Activated B cell treated with CpG ODN at 0.5 μM for 24 hours (primary cell): ENCODE measurements at regions not wholly inside any gene's neighbourhood (a gene's known extent, or its start where the extent isn't known, plus 50 kb on each side); places are given as distances from the start of the nearest gene placed in this dataset.

Experiments used
- ATAC-seq: fragments of 200-7000 bp; cut with Tn5 transposase; one replicate; pipeline ENCODE4 v1.10.0; 2021; ENCODE audit warnings: low read depth, mild to moderate bottlenecking, moderate library complexity
- CTCF ChIA-PET: fragments of 350-600 bp; sonication (Branson Sonifier 250); formaldehyde crosslinking; loops from one replicate; lab custom pipeline; 2021; ENCODE audit warnings: antibody characterized with exemption; lab: Charles Lee
- POLR2A ChIA-PET: fragments of 350-600 bp; sonication (Branson Sonifier 250); formaldehyde crosslinking; loops from one replicate; lab custom pipeline; 2021; ENCODE audit warnings: antibody characterized with exemption; lab: Charles Lee
- DNase-seq: peaks from one replicate; pipeline ENCODE4 v3.0.0; 2022
- H3K27ac Mint-ChIP-seq: one replicate; pipeline ENCODE4 v1.8.0; 2020; ENCODE audit warnings: mixed read lengths
- H3K27me3 Mint-ChIP-seq: one replicate; pipeline ENCODE4 v1.8.0; 2021; ENCODE audit warnings: mixed read lengths
- H3K36me3 Mint-ChIP-seq: one replicate; pipeline ENCODE4 v1.8.0; 2021; ENCODE audit warnings: low read depth, mixed read lengths
- H3K4me1 Mint-ChIP-seq: one replicate; pipeline ENCODE4 v1.8.0; 2021; ENCODE audit warnings: mixed read lengths
- H3K4me3 Mint-ChIP-seq: one replicate; pipeline ENCODE4 v1.8.0; 2020; ENCODE audit warnings: mild to moderate bottlenecking, mixed read lengths
- H3K9me3 Mint-ChIP-seq: one replicate; pipeline ENCODE4 v1.8.0; 2020; ENCODE audit warnings: mixed read lengths
- CTCF ChIP-seq: fragments of 200-600 bp; IDR thresholded peaks from one replicate; pipeline ENCODE4 v1.8.0; 2022; ENCODE audit warnings: antibody characterized with exemption, mild to moderate bottlenecking
- intact Hi-C: fragments of 100-400 bp; cut with micrococcal nuclease; formaldehyde crosslinking; loops from one replicate; pipeline ENCODE4 v1.15.1; 2024

GRCh38 chr4:110682311-110682710 is 59.4 kb upstream of the PITX2 start:
- no peak for TF ChIP-seq CTCF
- ChIA-PET CTCF (no interaction called here), POLR2A (no interaction called here)
- no peak for ATAC-seq
- Mint-ChIP-seq H3K4me1 (no peaks in the 10 kb centered on the region), H3K9me3 (no peaks in the 10 kb centered on the region), H3K4me3 (no peak overlapping the region), H3K27me3 (peaks cover 2% of the 10 kb centered on the region), H3K36me3 (no peaks in the 10 kb centered on the region), H3K27ac (no peak overlapping the region)
- intact Hi-C loops = no loop called here
- no peak for DNase-seq

- H3K36me3 Mint-ChIP-seq = no peaks in the 10 kb centered on the region
- peaks cover 2% of the 10 kb centered on the region for H3K27me3 Mint-ChIP-seq
- ChIA-PET CTCF (no interaction called here), POLR2A (no interaction called here)
- no peak for DNase-seq
- H3K4me1 Mint-ChIP-seq = no peaks in the 10 kb centered on the region
- TF ChIP-seq CTCF = no peak
- ATAC-seq = no peak
- H3K9me3 Mint-ChIP-seq = no peaks in the 10 kb centered on the region
- no peak overlapping the region for H3K27ac Mint-ChIP-seq
- intact Hi-C loops = no loop called here
- H3K4me3 Mint-ChIP-seq = no peak overlapping the region
These were observed 60.7 kb upstream of the PITX2 start for GRCh38 chr4:110683601-110684000.

GRCh38 chr4:110702326-110702725 is 79.4 kb upstream of the PITX2 start:
- Mint-ChIP-seq H3K27me3 (no peaks in the 10 kb centered on the region), H3K27ac (no peak overlapping the region), H3K9me3 (peaks cover 10% of the 10 kb centered on the region), H3K4me3 (no peak overlapping the region), H3K36me3 (no peaks in the 10 kb centered on the region), H3K4me1 (peaks cover 20% of the 10 kb centered on the region)
- TF ChIP-seq CTCF = no peak
- ChIA-PET POLR2A (no interaction called here), CTCF (no interaction called here)
- intact Hi-C loops = no loop called here
- no peak for ATAC-seq
- DNase-seq = no peak

GRCh38 chr4:110704748-110705439 is 82.0 kb upstream of the PITX2 start:
- H3K36me3 Mint-ChIP-seq = no peaks in the 10 kb centered on the region
- H3K27me3 Mint-ChIP-seq = no peaks in the 10 kb centered on the region
- CTCF ChIA-PET = no interaction called here
- peaks cover 10% of the 10 kb centered on the region for H3K9me3 Mint-ChIP-seq
- DNase-seq (no peak), ATAC-seq (peak; percentile 42)
- intact Hi-C loops = no loop called here
- H3K27ac Mint-ChIP-seq = peak overlapping the region; percentile 32
- POLR2A ChIA-PET = no interaction called here
- TF ChIP-seq CTCF = no peak
- H3K4me1 Mint-ChIP-seq = peaks cover 20% of the 10 kb centered on the region
- peak overlapping the region; percentile 9 for H3K4me3 Mint-ChIP-seq

- peak overlapping the region; percentile 32 for H3K27ac Mint-ChIP-seq
- H3K36me3 Mint-ChIP-seq = no peaks in the 10 kb centered on the region
- peaks cover 20% of the 10 kb centered on the region for H3K4me1 Mint-ChIP-seq
- POLR2A ChIA-PET = no interaction called here
- CTCF ChIA-PET = no interaction called here
- H3K4me3 Mint-ChIP-seq = peak overlapping the region; percentile 9
- DNase-seq (no peak), ATAC-seq (no peak)
- intact Hi-C loops = no loop called here
- peaks cover 10% of the 10 kb centered on the region for H3K9me3 Mint-ChIP-seq
- no peak for TF ChIP-seq CTCF
- no peaks in the 10 kb centered on the region for H3K27me3 Mint-ChIP-seq
These were observed 82.5 kb upstream of the PITX2 start for GRCh38 chr4:110705440-110705782.
